HUES48 (cell line): ENCODE measurements at regions not wholly inside any gene's neighbourhood (a gene's known extent, or its start where the extent isn't known, plus 50 kb on each side); places are given as distances from the start of the nearest gene placed in this dataset.
"Not testable (repeated sequence)": the region's sequence is repeated elsewhere in the genome, so short reads cannot be mapped to it uniquely, and the experiment has no call there.

ENCODE experiments used
- H3K27ac ChIP-seq: one replicate; pipeline ENCODE4 v1.7.0; 2013; ENCODE audit warnings: low read depth, low read length, inconsistent platforms
- H3K27me3 ChIP-seq: 2 replicates; pipeline ENCODE4 v1.6.1; 2013; ENCODE audit warnings: mild to moderate bottlenecking, low read length; ENCODE audit not compliant: control insufficient read depth, insufficient read depth
- H3K36me3 ChIP-seq: 2 replicates; pipeline ENCODE4 v1.6.1; 2013; ENCODE audit warnings: low read length; ENCODE audit not compliant: control insufficient read depth, insufficient read depth
- H3K4me1 ChIP-seq: 2 replicates; pipeline ENCODE4 v1.6.1; 2013; ENCODE audit warnings: mild to moderate bottlenecking, low read length; ENCODE audit not compliant: control insufficient read depth, insufficient read depth
- H3K4me3 ChIP-seq: 2 replicates; pipeline ENCODE4 v1.5.1; 2013; ENCODE audit warnings: mild to moderate bottlenecking, low read depth, low read length
- H3K9ac ChIP-seq: 2 replicates; pipeline ENCODE4 v1.6.1; 2013; ENCODE audit warnings: mild to moderate bottlenecking, low read depth, low read length, moderate library complexity
- H3K9me3 ChIP-seq: 2 replicates; pipeline ENCODE4 v1.6.1; 2013; ENCODE audit warnings: low read length; ENCODE audit not compliant: control insufficient read depth, insufficient read depth

DNA sequence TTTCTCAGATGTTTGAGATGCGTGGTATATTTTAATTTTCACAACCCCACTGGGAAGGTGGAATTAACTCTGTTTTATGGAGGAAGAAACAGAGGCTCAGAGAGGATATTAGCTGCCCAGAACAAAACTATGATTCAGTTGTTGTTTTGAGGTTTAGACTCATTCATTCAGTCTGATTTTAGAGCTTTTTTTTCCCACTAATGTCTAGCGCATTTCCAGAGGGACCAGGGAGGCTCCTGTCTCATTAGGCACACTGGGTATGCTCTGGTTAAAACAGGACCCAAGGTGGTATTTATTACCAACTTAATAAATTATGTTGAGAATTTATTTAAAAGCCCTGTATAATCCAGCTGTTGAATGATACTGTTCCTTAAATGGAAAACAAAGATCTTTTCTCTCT is 272.0 kb upstream of the RGMA start:
- no peaks in the 10 kb centered on the region for H3K9me3 ChIP-seq
- H3K4me1 ChIP-seq, result peaks cover 35% of the 10 kb centered on the region
- no peak overlapping the region for H3K27ac ChIP-seq
- peaks cover 87% of the 10 kb centered on the region for H3K27me3 ChIP-seq
- H3K9ac ChIP-seq, result no peak overlapping the region
- no peak overlapping the region for H3K4me3 ChIP-seq
- H3K36me3 ChIP-seq, result no peaks in the 10 kb centered on the region

DNA sequence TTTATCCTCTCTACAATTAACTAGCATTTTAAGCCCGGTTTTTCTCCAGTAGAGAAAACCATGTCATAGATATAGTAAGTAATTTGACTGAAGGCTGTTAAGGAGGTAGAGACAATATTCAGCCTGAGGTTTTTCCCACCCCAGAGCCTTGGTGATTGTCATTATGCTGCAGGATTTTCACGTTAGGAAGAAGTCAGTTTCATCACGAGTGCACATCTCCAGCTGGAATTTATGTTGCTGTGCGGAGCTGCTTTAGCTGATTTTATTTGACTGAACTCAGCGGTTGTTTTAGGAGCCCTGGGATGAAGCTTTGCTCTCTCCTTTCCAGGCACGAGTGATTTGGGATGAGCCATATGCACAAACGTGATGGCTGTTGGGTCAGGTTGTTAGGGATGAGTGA is 271.3 kb upstream of the RGMA start:
- no peak overlapping the region for H3K4me3 ChIP-seq
- H3K9me3 ChIP-seq, result no peaks in the 10 kb centered on the region
- peaks cover 82% of the 10 kb centered on the region for H3K27me3 ChIP-seq
- no peak overlapping the region for H3K27ac ChIP-seq
- H3K36me3 ChIP-seq, result no peaks in the 10 kb centered on the region
- peaks cover 29% of the 10 kb centered on the region for H3K4me1 ChIP-seq
- H3K9ac ChIP-seq, result no peak overlapping the region

DNA sequence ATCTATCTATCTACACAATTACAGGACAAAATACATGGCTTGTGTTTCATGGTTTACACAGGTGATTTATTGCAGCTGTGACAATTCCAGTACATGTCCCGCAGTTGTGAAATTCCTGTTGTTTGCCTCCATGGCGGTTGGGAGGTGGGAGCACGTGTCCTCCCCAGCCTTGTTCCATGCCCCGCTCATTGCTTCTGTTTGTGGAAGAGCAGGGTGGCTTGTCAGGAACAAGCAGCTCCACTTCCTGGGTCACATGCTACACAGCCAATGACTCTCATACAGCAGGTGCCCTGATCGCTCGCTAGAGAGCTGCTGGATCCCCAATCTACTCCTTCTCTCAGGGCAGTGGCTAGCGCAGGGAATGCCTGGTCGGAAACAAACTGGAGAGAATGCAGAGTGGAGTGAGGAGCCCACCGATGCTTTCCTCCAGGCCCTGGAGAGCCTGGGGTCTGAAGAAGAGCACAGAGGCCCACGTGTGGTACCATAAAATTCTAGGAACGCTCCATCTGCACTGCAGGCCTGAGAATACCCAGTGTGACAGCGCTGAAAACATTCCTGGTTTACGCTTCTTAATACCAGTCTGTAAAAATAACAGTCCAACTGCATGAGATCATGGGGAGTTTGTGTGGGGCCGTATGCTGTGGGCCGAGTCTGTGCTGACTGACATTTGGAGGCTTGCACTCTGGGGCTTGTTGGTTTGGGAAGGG is 270.6 kb upstream of the RGMA start:
- Histone ChIP-seq H3K4me3 (no peak overlapping the region), H3K9ac (no peak overlapping the region), H3K4me1 (peaks cover 27% of the 10 kb centered on the region), H3K27me3 (peaks cover 74% of the 10 kb centered on the region), H3K27ac (no peak overlapping the region), H3K36me3 (no peaks in the 10 kb centered on the region), H3K9me3 (no peaks in the 10 kb centered on the region)

DNA sequence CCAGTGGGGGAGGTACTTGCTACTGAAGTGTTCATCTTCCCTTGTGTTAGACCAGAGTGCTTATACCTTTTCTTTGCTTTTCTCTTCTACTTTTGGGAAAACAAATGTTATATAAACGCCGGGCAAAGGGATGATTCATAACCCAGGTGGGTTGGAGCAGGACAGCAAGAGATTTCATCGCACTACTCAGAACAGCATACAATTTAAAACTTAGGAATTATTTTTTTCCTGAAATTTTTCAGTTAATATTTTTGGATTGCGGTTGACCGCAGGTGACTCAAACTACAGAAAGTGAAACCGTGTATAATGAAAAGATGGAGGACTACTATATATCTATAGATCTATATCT is 270.0 kb upstream of the RGMA start:
- Histone ChIP-seq H3K9ac (no peak overlapping the region), H3K4me1 (peaks cover 27% of the 10 kb centered on the region), H3K36me3 (no peaks in the 10 kb centered on the region), H3K9me3 (no peaks in the 10 kb centered on the region), H3K27me3 (peaks cover 69% of the 10 kb centered on the region), H3K27ac (no peak overlapping the region), H3K4me3 (no peak overlapping the region)

DNA sequence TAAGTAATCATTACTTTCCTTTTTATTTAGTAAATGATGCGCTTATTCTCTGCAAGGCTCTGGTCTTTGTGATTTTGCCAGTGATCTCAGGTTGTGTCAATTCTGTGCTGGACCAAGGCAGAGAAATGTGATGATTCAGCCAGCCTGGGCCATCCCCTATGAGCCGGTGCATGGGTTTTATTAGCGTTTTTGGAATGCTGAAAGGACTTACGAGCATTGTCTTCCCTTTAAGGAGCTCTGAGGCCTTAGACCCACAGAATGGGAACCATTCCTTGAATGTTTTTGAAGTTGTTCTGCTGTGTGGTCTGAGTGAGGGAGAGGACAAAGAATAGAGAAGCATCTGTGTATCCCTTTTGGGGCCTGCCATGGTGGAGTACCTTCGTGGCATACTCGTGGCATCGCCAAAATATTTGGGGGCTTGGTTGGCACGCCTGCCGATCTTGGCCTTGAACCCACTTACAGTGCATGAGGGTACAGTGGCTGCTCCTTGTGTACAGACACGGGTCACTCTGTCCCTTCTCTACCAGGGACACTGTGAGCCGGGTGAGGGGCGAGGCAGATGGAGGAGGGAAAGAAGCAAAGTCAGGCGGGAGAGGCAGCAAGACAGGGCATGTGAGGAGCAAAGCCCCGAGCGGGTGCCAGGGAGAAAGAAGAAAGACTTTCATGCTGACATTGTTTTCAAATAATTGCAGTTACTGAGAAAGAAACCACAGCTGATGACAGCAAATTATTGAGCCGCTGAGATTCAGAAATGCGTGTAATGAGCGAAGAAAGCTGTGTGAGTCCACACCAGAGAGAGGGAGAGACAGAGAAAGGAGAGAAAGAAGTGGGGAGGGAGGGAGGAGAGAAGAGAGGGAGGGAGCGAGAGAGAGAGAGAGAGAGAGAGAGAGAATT is 269.4 kb upstream of the RGMA start:
- H3K4me3 ChIP-seq, result no peak overlapping the region
- no peaks in the 10 kb centered on the region for H3K36me3 ChIP-seq
- no peaks in the 10 kb centered on the region for H3K9me3 ChIP-seq
- no peak overlapping the region for H3K27ac ChIP-seq
- peaks cover 64% of the 10 kb centered on the region for H3K27me3 ChIP-seq
- peaks cover 27% of the 10 kb centered on the region for H3K4me1 ChIP-seq
- no peak overlapping the region for H3K9ac ChIP-seq

DNA sequence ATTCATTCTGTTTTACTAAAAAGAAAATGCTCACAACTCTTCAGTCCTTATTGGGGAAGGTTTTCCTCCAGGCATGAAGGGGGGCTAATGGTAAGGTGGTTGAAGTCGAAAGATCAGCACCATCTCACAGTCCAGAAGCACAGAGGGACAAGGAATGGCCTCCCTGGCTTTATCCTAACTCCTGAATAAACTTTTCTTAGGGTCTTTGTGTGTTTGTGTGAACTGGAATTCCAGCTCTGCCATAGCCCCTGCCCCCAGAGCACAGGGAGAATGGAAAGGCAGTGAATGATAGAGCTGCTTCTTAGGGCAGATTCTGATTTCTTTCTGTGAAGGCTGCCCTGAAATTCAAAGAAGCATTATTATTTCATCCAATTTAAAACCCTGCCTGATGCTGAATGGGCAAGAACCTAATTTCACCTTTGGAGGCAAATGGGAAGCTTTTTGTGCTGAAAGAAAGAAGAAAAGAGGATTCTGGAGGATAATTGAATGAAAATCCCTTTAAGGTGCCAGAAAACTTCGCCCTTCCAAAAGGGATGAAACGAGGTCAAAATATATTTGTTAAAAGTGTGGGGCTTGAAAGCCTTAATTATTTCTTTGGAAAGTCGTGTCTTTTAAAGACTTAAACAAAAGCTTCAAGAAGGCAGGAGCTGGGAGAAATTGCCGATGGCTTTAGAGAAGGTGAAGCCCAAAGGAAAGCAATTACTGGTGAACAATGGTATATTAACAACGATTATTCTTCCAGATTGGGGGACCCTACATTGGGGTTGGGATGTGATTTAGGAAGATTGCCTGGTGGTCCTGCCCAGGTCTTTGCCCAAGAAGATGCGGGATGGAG is 259.9 kb upstream of the RGMA start:
- H3K4me3 ChIP-seq, result no peak overlapping the region
- H3K9me3 ChIP-seq, result peaks cover 6% of the 10 kb centered on the region
- no peaks in the 10 kb centered on the region for H3K36me3 ChIP-seq
- no peaks in the 10 kb centered on the region; the same call in 1 of the 2 replicates for H3K4me1 ChIP-seq
- H3K9ac ChIP-seq, result no peak overlapping the region
- H3K27ac ChIP-seq, result peak overlapping the region; percentile 5
- H3K27me3 ChIP-seq, result no peaks in the 10 kb centered on the region; the same call in 1 of the 2 replicates

DNA sequence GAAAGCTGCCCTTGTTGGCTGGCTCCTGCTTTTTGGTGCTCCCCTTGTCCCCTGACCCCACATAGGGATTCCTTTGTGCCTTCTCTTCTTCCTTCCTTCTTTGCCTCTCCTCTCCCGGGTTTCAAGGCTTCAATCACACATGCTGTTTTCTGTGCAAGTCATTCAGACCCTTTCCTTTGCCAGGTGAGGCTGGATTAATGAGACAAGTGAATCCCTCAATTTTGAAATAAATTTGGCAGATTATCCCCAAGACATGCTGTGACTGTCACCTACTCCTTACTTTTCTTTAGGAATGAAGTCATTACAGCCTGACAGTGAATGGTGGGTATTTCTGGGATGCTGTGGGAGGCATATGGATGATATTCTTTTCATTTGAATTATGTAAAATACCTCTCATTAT is 259.0 kb upstream of the RGMA start:
- Histone ChIP-seq H3K9me3 (peaks cover 6% of the 10 kb centered on the region), H3K9ac (no peak overlapping the region), H3K27me3 (no peaks in the 10 kb centered on the region; the same call in 1 of the 2 replicates), H3K4me1 (no peaks in the 10 kb centered on the region; the same call in 1 of the 2 replicates), H3K36me3 (no peaks in the 10 kb centered on the region), H3K27ac (no peak overlapping the region), H3K4me3 (no peak overlapping the region)

DNA sequence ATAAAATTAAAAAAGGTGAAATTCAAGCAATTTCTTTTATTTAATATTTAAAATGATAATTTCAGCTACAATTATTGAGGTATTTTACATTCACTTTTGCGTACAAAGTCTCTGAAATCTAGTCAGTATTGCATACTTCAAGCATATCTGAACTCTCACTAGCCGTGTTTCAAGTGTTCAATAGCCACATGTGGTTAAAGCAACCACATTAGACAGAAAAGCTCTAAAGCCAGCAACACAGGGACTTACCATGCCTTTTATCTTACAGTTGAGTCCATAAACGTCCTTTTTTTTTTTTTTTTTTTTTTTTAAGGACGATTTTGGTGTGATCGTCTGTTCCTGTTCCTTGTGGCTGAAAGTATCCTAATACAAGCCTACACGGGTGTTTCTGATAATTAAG is 257.0 kb upstream of the RGMA start:
- H3K4me3 ChIP-seq, result no peak overlapping the region
- no peak overlapping the region for H3K27ac ChIP-seq
- no peaks in the 10 kb centered on the region; the same call in 1 of the 2 replicates for H3K9me3 ChIP-seq
- H3K9ac ChIP-seq, result no peak overlapping the region
- no peaks in the 10 kb centered on the region; the same call in 1 of the 2 replicates for H3K27me3 ChIP-seq
- no peaks in the 10 kb centered on the region for H3K36me3 ChIP-seq
- no peaks in the 10 kb centered on the region; the same call in 1 of the 2 replicates for H3K4me1 ChIP-seq

DNA sequence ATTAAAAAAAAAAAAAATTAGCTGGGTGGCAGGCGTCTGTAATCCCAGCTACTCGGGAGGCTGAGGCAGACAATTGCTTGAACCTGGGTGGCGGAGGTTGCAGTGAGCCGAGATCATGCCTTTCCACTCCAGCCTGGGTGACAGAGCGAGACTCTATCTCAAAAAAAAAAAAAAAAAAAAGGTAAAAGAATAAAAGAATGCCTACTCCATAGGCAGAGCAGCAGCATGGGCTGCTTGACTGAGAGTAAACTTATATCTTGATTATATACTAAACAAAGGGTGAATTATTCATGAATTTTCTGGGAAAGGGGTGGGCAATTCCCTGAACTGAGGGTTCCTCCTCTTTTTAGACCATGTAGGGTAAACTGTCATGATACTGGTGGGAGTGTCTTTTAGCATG is 254.4 kb upstream of the RGMA start:
- not testable (repeated sequence) for H3K27me3 ChIP-seq, H3K4me1 ChIP-seq, H3K27ac ChIP-seq, H3K4me3 ChIP-seq, H3K9me3 ChIP-seq, H3K9ac ChIP-seq, H3K36me3 ChIP-seq

DNA sequence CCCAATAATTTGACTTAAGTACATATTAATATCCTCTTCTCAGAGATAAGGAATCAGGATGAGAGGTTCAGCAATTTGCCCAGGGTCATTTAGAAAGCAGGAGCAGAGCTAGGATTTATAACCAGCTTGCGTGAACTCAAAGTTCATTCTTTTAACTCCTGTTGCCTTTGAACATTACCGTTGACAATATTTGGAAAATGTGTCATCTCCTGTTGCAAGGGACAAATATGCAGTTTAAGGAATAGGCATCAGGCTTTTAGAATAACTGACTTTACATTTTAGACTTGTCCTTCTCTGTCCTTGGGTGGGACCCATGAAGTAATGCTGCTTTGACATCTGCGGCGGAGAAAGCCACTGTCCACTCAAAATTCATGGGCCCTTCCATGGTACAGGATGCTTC is 252.2 kb upstream of the RGMA start:
- no peaks in the 10 kb centered on the region for H3K9me3 ChIP-seq
- H3K36me3 ChIP-seq, result no peaks in the 10 kb centered on the region
- H3K4me3 ChIP-seq, result no peak overlapping the region
- H3K27ac ChIP-seq, result no peak overlapping the region
- H3K27me3 ChIP-seq, result peaks cover 2% of the 10 kb centered on the region; the same call in 1 of the 2 replicates
- no peaks in the 10 kb centered on the region for H3K4me1 ChIP-seq
- no peak overlapping the region for H3K9ac ChIP-seq
